ENCODE measurements at regions not wholly inside any gene's neighbourhood (a gene's known extent, or its start where the extent isn't known, plus 50 kb on each side); places are given as distances from the start of the nearest gene placed in this dataset.

DNA sequence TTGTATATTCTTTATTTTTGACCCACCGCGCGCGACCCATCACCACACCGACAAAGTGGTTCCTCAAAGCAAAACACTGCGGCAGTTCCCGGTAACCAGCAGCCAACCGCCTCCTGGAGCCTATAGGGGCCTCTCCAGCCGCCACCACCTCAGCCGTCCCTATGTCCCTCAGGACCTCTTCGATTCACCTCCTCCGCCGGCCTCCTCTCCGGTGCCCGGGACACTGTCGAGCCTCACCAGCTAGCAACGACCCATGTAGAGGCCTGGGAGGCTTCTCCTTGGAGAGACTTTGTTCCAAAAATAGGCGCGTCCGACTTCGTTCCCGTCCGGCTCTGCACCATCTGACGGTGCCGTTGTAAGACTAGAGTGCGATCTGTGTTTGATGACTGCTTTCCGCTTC, 158.8 kb downstream of the HGF start:
- peak overlapping the region in 1 of 4 experiments; percentile 20 for H3K4me3 ChIP-seq (replicated peaks in 1 of 4; ENCODE audit: control extremely low read depth in 1 of 4, insufficient read depth in 1 of 4, low read depth in 3 of 4, low read length in 4 of 4)
- H2AFZ ChIP-seq (ENCODE audit: low read length) = no peak overlapping the region
- no peak overlapping the region for H3K9ac ChIP-seq (ENCODE audit: insufficient read depth, low read length)
- TF ChIP-seq, protein P1, sequence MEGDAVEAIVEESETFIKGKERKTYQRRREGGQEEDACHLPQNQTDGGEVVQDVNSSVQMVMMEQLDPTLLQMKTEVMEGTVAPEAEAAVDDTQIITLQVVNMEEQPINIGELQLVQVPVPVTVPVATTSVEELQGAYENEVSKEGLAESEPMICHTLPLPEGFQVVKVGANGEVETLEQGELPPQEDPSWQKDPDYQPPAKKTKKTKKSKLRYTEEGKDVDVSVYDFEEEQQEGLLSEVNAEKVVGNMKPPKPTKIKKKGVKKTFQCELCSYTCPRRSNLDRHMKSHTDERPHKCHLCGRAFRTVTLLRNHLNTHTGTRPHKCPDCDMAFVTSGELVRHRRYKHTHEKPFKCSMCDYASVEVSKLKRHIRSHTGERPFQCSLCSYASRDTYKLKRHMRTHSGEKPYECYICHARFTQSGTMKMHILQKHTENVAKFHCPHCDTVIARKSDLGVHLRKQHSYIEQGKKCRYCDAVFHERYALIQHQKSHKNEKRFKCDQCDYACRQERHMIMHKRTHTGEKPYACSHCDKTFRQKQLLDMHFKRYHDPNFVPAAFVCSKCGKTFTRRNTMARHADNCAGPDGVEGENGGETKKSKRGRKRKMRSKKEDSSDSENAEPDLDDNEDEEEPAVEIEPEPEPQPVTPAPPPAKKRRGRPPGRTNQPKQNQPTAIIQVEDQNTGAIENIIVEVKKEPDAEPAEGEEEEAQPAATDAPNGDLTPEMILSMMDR (conservative IDR thresholded peaks at IDR 0.05 in 1 of 2, IDR thresholded peaks at IDR 0.05 in 1 of 2; ENCODE audit: low read depth in 1 of 2, low read length in 2 of 2) = no peak
- no peak for TF ChIP-seq EZH2 (IDR thresholded peaks at IDR 0.05; ENCODE audit: low read length, missing control alignments)
- no peaks in the 10 kb centered on the region for H4K20me1 ChIP-seq (ENCODE audit: control insufficient read depth, extremely low read depth, insufficient read depth, low read length)
- H3K79me2 ChIP-seq (ENCODE audit: control insufficient read depth, insufficient read depth, low read length) = no peaks in the 10 kb centered on the region
- DNase-seq (ENCODE audit: low read depth in 2 of 2) = no peak
- no peaks in the 10 kb centered on the region for H3K9me3 ChIP-seq (ENCODE audit: control insufficient read depth, insufficient read depth, low read depth, low read length)
- H3K4me1 ChIP-seq (ENCODE audit: control insufficient read depth, extremely low read depth, insufficient read depth, low read length) = no peaks in the 10 kb centered on the region
- H3K4me2 ChIP-seq (ENCODE audit: extremely low read depth, insufficient read depth, low read length) = no peak overlapping the region
- H3K27me3 ChIP-seq (ENCODE audit: control insufficient read depth, insufficient read depth, low read length) = no peaks in the 10 kb centered on the region
- H3K36me3 ChIP-seq (ENCODE audit: control insufficient read depth, insufficient read depth, low read length) = no peaks in the 10 kb centered on the region
- no peak overlapping the region for H3K27ac ChIP-seq (ENCODE audit: insufficient read depth, low read length)

GRCh38 chr7:81608748-81609382, 161.0 kb downstream of the HGF start:
- TF ChIP-seq EZH2 (IDR thresholded peaks at IDR 0.05; ENCODE audit: low read length, missing control alignments) = no peak
- TF ChIP-seq, protein P1 (conservative IDR thresholded peaks at IDR 0.05 in 1 of 2, IDR thresholded peaks at IDR 0.05 in 1 of 2; ENCODE audit: low read depth in 1 of 2, low read length in 2 of 2) = no peak
- Histone ChIP-seq H3K79me2 (ENCODE audit: control insufficient read depth, insufficient read depth, low read length) (no peaks in the 10 kb centered on the region), H3K36me3 (ENCODE audit: control insufficient read depth, insufficient read depth, low read length) (no peaks in the 10 kb centered on the region), H4K20me1 (ENCODE audit: control insufficient read depth, extremely low read depth, insufficient read depth, low read length) (no peaks in the 10 kb centered on the region), H3K27ac (ENCODE audit: insufficient read depth, low read length) (no peak overlapping the region), H3K9ac (ENCODE audit: insufficient read depth, low read length) (no peak overlapping the region), H3K4me2 (ENCODE audit: extremely low read depth, insufficient read depth, low read length) (no peak overlapping the region), H3K4me3 (replicated peaks in 1 of 4; ENCODE audit: control extremely low read depth in 1 of 4, insufficient read depth in 1 of 4, low read depth in 3 of 4, low read length in 4 of 4) (no peak overlapping the region), H3K9me3 (ENCODE audit: control insufficient read depth, insufficient read depth, low read depth, low read length) (no peaks in the 10 kb centered on the region), H2AFZ (ENCODE audit: low read length) (no peak overlapping the region), H3K4me1 (ENCODE audit: control insufficient read depth, extremely low read depth, insufficient read depth, low read length) (peaks cover 5% of the 10 kb centered on the region), H3K27me3 (ENCODE audit: control insufficient read depth, insufficient read depth, low read length) (no peaks in the 10 kb centered on the region)
- DNase-seq (ENCODE audit: low read depth in 2 of 2) = peak; percentile 60

- H3K4me1 ChIP-seq (ENCODE audit: control insufficient read depth, extremely low read depth, insufficient read depth, low read length) = peaks cover 5% of the 10 kb centered on the region
- no peak overlapping the region for H3K9ac ChIP-seq (ENCODE audit: insufficient read depth, low read length)
- H3K36me3 ChIP-seq (ENCODE audit: control insufficient read depth, insufficient read depth, low read length) = no peaks in the 10 kb centered on the region
- no peaks in the 10 kb centered on the region for H3K79me2 ChIP-seq (ENCODE audit: control insufficient read depth, insufficient read depth, low read length)
- no peaks in the 10 kb centered on the region for H3K27me3 ChIP-seq (ENCODE audit: control insufficient read depth, insufficient read depth, low read length)
- TF ChIP-seq, protein P1 (conservative IDR thresholded peaks at IDR 0.05 in 1 of 2, IDR thresholded peaks at IDR 0.05 in 1 of 2; ENCODE audit: low read depth in 1 of 2, low read length in 2 of 2) = no peak
- no peak for TF ChIP-seq EZH2 (IDR thresholded peaks at IDR 0.05; ENCODE audit: low read length, missing control alignments)
- no peak overlapping the region for H3K27ac ChIP-seq (ENCODE audit: insufficient read depth, low read length)
- H4K20me1 ChIP-seq (ENCODE audit: control insufficient read depth, extremely low read depth, insufficient read depth, low read length) = no peaks in the 10 kb centered on the region
- no peak overlapping the region for H2AFZ ChIP-seq (ENCODE audit: low read length)
- DNase-seq (ENCODE audit: low read depth in 2 of 2) = no peak
- H3K4me2 ChIP-seq (ENCODE audit: extremely low read depth, insufficient read depth, low read length) = no peak overlapping the region
- no peaks in the 10 kb centered on the region for H3K9me3 ChIP-seq (ENCODE audit: control insufficient read depth, insufficient read depth, low read depth, low read length)
- H3K4me3 ChIP-seq (replicated peaks in 1 of 4; ENCODE audit: control extremely low read depth in 1 of 4, insufficient read depth in 1 of 4, low read depth in 3 of 4, low read length in 4 of 4) = no peak overlapping the region
These were observed 161.9 kb downstream of the HGF start for GRCh38 chr7:81607987-81608386.

All from fibroblast of lung (primary cell).